Glutamatergic neuron (in vitro differentiated cells): ENCODE measurements at regions not wholly inside any gene's neighbourhood (a gene's known extent, or its start where the extent isn't known, plus 50 kb on each side); places are given as distances from the start of the nearest gene placed in this dataset.
"Not testable (repeated sequence)": the region's sequence is repeated elsewhere in the genome, so short reads cannot be mapped to it uniquely, and the experiment has no call there.

Experiments used
- DNase-seq: peaks from one replicate; pipeline ENCODE4 v3.0.0; 2022
- H3K27ac Mint-ChIP-seq: one replicate; pipeline ENCODE4 v1.8.0; 2020; ENCODE audit warnings: mild to moderate bottlenecking, mixed read lengths, inconsistent platforms; ENCODE audit not compliant: unreplicated experiment
- H3K27me3 Mint-ChIP-seq: one replicate; pipeline ENCODE4 v1.8.0; 2020; ENCODE audit warnings: mild to moderate bottlenecking, moderate library complexity, mixed read lengths, inconsistent platforms; ENCODE audit not compliant: unreplicated experiment
- H3K36me3 Mint-ChIP-seq: one replicate; pipeline ENCODE4 v1.8.0; 2020; ENCODE audit warnings: mild to moderate bottlenecking, mixed read lengths, inconsistent platforms; ENCODE audit not compliant: unreplicated experiment
- H3K4me1 Mint-ChIP-seq: one replicate; pipeline ENCODE4 v1.8.0; 2020; ENCODE audit warnings: mild to moderate bottlenecking, low read depth, mixed read lengths, inconsistent platforms; ENCODE audit not compliant: unreplicated experiment
- H3K4me3 Mint-ChIP-seq: one replicate; pipeline ENCODE4 v1.8.0; 2020; ENCODE audit warnings: mild to moderate bottlenecking, mixed read lengths, inconsistent platforms; ENCODE audit not compliant: unreplicated experiment
- H3K9me3 Mint-ChIP-seq: one replicate; pipeline ENCODE4 v1.8.0; 2020; ENCODE audit warnings: mild to moderate bottlenecking, moderate library complexity, mixed read lengths, inconsistent platforms; ENCODE audit not compliant: unreplicated experiment
- CTCF ChIP-seq: fragments of 200-600 bp; sonication (generic); IDR thresholded peaks from one replicate; pipeline ENCODE4 v1.5.0; 2021; ENCODE audit not compliant: partially characterized antibody, unreplicated experiment

DNA sequence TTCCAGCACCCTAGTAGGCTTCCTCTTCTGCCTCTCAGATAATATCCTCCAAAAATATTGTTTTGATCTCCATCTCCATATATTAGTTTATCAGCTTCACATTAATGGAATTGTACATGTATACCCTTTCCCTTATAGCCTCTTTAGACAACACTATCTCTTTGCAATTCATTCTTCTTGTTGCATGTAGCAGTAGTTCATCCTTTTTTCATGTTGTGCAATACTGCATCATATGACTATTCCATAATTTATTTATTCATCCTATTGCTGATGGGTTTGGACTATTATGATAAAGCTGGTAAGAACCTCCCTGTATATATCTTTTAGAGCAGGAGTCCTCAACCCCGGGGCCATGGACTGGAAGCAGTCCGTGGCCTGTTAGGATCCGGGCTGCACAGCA is 148.2 kb upstream of the FAT1 start:
- peaks cover 10% of the 10 kb centered on the region for H3K36me3 Mint-ChIP-seq
- no peak overlapping the region for H3K27ac Mint-ChIP-seq
- no peak overlapping the region for H3K4me3 Mint-ChIP-seq
- H3K4me1 Mint-ChIP-seq: no peaks in the 10 kb centered on the region
- H3K27me3 Mint-ChIP-seq: no peaks in the 10 kb centered on the region
- no peak for TF ChIP-seq CTCF
- no peak for DNase-seq
- H3K9me3 Mint-ChIP-seq: peaks cover 5% of the 10 kb centered on the region

GRCh38 chr4:186873095-186873494 is 149.4 kb upstream of the FAT1 start:
- not testable (repeated sequence) for H3K27me3 Mint-ChIP-seq

GRCh38 chr4:186875476-186875875 is 151.8 kb upstream of the FAT1 start:
- DNase-seq: no peak
- H3K27me3 Mint-ChIP-seq: no peaks in the 10 kb centered on the region
- H3K36me3 Mint-ChIP-seq: peaks cover 10% of the 10 kb centered on the region
- TF ChIP-seq CTCF: no peak
- H3K4me3 Mint-ChIP-seq: no peak overlapping the region
- H3K4me1 Mint-ChIP-seq: no peaks in the 10 kb centered on the region
- H3K9me3 Mint-ChIP-seq: peaks cover 5% of the 10 kb centered on the region
- H3K27ac Mint-ChIP-seq: no peak overlapping the region

More at GRCh38 chr4:186873095-186873494, 149.4 kb upstream of the FAT1 start:
- H3K4me3 Mint-ChIP-seq, H3K36me3 Mint-ChIP-seq, H3K9me3 Mint-ChIP-seq, H3K27ac Mint-ChIP-seq, H3K4me1 Mint-ChIP-seq, DNase-seq: not testable (repeated sequence)

DNA sequence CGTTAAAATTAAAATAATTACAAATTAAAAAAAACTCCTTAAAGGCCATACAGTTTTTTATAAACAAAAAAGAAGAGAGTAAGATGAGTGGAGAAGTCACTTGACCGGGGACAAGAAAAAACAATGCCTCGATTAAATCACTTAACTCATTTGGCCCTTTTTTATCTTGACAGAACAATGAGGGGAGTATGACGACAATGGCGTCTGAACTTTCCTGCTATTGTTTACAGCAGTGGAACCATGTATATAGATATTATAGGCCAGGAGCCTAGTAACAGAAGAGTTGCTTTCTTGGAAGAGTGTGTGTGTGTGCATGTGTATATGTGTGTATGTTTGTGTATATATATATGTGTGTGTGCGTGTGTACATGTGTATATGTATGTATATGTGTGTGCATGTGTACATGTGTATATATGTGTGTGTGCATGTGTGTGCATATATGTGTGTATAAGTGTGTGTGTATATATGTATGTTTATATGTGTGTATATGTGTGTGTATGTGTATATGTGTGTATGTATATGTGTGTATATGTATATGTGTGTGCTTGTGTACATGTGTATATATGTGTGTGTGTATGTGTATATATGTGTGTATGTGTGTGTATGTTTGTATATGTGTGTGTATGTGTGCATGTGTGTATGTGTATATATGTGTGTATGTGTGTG is 153.4 kb upstream of the FAT1 start:
- H3K4me1 Mint-ChIP-seq: no peaks in the 10 kb centered on the region
- TF ChIP-seq CTCF: no peak
- peaks cover 8% of the 10 kb centered on the region for H3K9me3 Mint-ChIP-seq
- H3K27ac Mint-ChIP-seq: no peak overlapping the region
- no peak for DNase-seq
- no peaks in the 10 kb centered on the region for H3K27me3 Mint-ChIP-seq
- H3K36me3 Mint-ChIP-seq: peaks cover 10% of the 10 kb centered on the region
- H3K4me3 Mint-ChIP-seq: no peak overlapping the region

DNA sequence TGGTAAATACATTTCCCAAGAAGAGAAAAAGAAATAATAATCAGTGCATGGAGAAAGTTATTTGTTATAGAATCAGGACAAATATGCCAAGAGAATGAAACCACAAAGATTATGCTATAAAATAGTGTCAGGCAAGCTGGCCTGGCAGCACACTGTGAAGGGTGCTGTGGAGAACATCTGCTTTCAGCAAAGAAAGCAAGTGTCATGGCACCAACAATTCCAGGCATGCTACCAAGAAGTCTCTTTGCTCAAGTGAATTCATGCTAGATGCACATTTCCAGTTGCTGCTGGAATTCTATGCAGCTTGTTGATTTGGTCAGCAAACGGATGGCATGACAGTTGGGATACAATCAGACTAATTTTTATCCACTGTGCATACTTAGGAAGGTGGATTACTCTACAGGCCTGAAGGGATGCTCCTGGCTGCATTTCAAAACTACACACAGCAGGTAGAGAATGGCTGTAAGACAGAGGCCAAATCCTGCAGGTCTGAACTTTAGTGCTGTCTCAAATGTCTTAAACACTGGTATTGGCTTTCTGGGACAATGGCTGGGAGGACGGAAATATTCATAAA is 154.6 kb upstream of the FAT1 start:
- H3K9me3 Mint-ChIP-seq: peaks cover 3% of the 10 kb centered on the region
- H3K4me1 Mint-ChIP-seq: no peaks in the 10 kb centered on the region
- no peak for DNase-seq
- TF ChIP-seq CTCF: no peak
- H3K27ac Mint-ChIP-seq: no peak overlapping the region
- no peak overlapping the region for H3K4me3 Mint-ChIP-seq
- H3K27me3 Mint-ChIP-seq: no peaks in the 10 kb centered on the region
- peaks cover 6% of the 10 kb centered on the region for H3K36me3 Mint-ChIP-seq
